ENCODE measurements at regions not wholly inside any gene's neighbourhood (a gene's known extent, or its start where the extent isn't known, plus 50 kb on each side); places are given as distances from the start of the nearest gene placed in this dataset.

DNA sequence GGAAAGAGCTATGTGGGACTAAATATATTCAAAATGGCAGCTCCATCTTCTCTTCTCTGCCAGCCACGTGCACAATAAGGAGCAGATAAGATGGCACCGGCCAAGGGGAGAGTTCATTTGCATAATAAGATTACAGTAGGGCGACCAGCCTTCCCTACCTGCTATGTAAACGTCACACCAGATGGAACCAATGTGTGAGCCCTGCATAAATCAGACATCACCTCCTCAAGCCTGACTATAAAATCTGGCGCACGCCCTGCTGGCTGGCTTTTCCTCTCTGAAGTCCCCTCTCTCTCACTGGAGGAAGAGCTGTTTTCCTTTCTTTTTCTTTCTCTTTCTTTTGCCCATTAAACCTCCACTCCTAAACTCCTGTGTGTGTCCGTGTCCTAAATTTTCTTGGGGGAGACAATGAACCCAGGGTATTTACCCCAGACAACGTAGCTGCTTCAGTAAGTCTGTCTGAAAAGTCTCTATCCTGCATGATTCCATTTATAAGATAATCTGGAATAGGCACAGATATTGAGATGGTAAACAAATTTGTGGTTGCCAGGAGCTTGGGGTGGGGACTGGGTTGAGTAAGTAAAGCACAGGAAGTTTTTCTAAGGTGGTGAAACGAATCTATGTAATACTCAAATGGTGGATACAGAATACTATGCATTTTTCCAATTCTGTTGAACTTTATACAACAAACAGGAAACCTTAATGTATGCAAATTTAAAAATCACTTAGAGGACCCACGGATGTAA, 670.0 kb upstream of the KIRREL3 start:
- DNase-seq (ENCODE audit: low read depth in 3 of 3, low spot score in 1 of 3) = no peak

DNA sequence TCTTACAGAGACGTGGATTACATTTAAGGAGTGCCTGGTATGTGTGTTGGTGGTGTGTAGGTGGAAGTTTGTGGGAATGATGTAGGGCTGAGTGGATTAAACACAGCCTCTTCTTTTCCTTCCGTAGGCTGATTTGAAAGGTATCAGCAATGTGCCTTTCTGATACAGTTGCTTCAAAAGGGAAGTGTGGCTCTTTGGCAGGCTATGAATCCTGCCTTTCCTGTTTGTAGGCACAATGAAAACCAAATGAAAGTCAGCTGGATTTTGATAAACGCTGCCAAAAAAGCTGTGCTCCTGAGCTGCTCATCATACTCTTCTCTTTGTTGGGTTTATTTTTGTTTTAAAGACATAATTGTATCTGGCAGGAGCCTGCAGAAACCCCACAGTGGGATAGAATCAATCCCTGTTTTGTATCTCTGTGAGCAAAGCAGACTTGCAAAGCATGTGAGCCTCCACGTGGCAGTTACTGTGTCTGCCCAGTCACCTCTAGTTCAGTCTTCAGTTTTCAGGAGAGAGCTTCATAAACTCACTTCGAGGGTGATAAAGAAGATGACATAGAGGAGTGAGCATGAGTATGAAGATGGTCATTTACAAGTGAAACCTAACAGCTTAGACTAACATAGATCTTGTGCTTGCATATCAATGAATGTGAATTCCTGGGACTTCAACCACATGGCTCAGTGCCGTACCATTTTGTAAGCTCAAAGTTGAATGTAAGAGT, 655.7 kb upstream of the KIRREL3 start:
- DNase-seq (ENCODE audit: low read depth in 3 of 3, low spot score in 1 of 3) = no peak

GRCh38 chr11:127653076-127653475, 652.5 kb upstream of the KIRREL3 start:
- no peak for DNase-seq (ENCODE audit: low read depth in 3 of 3, low spot score in 1 of 3)

DNA sequence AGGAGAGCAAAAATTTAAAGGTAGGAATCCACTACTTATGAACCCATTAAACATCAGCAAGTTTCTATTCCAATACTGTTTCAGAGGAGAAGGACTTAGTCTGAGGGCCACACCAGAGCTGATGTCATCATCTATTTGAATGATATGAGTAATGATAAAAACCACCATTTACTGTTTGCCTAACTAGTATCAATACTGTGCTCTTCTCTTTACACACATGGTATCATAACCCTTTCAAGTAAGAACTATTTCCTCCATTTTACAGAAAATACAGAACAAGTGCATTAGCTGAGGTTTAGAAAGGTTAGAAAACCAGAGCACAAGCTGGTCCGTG, 651.3 kb upstream of the KIRREL3 start:
- no peak for DNase-seq (ENCODE audit: low read depth in 3 of 3, low spot score in 1 of 3)

DNA sequence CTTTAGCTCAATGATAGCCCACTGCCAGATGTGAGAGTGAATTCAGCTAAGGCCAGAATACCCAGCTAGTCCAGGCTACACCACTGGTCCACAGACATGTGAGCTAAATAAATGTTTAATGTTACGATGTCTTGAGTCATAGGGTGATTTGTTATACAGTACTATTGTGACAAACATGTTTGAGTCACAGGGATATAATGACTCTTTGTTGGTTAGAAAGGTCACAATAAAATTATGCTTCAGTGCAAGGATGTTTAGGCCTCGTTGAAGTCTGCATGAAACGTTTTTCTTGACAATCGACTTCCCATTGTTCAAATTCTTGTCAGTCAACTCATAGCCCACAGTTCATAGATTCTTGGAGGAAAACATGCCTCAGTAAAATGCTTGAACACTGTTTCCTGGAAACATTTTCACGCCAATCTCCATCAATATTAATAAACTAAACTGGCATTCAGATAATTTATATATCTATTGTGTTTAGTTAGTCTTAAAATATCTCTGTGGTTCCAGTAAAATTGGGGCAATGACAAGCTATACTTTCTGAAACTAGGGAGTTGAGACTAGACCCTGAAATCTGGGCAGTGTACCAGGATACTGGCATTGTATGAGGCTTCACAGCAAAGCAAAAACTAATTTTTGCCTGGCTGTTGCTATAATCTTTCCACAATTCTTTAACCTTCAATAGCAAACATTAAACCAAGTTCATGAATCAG, 650.8 kb upstream of the KIRREL3 start:
- DNase-seq (ENCODE audit: low read depth in 3 of 3, low spot score in 1 of 3) = no peak

DNA sequence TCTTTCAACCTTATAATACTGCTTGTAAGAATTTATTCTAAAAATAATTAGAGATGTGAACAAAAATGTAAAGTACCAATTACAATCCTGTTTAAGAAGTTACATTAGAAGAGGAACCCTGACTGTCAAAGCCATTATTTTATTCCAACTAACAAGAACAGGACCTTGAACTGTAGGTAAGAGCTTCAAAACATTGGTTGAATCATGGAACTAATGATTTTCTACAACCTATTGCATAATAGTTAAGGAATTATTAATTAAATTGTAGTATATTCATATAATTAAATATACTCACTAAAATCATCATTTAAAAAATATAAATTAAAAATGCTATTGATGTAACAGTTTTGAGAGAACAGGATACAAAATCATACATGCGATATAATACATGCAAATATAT, 649.4 kb upstream of the KIRREL3 start:
- DNase-seq (ENCODE audit: low read depth in 3 of 3, low spot score in 1 of 3) = no peak

DNA sequence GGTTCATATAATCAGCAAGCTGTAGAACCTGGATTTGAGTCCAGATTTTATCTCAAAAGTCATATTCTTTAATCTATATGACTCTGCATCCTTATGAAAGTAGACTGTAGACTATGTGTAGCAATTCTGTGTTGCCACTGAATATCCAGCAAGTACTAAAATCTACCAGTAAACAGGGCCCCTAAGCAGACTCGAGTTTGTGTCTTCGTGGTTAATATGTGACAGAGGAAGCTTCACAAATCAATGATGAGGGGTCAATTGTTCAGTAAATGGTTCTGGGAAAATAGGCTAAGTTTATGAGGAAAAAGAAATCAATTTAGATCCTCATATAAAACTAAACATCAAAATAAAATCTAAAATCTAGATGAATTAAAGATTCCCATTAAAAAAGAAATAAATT, 648.5 kb upstream of the KIRREL3 start:
- no peak for DNase-seq (ENCODE audit: low read depth in 3 of 3, low spot score in 1 of 3)

DNA sequence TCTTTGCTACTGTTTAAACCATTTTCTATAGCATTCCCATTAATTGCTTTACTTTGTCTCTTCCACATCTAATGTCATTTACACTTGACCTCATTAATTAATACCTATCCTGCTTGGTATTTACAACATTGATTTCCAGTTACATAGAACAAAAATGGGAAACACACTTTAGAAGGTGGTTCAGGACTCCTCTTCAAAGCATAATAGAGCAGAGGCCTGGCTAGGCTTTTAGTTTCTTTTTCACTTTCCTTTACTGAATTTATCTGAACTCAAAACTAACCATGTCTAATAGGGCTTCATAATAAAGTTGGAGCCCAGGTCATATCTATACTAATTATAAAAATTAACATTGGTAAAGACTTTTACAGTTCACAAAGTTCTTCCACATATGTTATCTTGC, 648.0 kb upstream of the KIRREL3 start:
- no peak for DNase-seq (ENCODE audit: low read depth in 3 of 3, low spot score in 1 of 3)

DNA sequence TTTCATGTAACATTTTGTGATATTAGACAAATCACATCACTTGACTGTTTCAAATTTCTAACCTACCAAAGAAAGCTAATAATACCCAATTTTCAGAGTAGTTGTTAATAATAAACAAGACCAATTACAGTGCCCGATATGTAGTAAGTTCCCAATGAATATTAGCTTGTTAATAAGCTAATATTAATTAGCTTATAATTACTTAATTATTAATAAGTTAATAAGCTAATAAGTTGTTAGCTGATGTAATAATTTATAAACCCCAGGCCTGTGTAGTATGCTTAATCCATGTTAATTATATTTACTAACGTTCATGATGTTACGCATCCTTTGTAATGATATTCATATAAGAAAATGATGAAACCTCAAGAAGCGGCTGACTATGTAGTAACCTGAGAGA, 643.8 kb upstream of the KIRREL3 start:
- DNase-seq (ENCODE audit: low read depth in 3 of 3, low spot score in 1 of 3) = no peak

GRCh38 chr11:127643268-127644058, 642.9 kb upstream of the KIRREL3 start:
- DNase-seq (ENCODE audit: low read depth in 3 of 3, low spot score in 1 of 3) = no peak

- DNase-seq (ENCODE audit: low read depth in 3 of 3, low spot score in 1 of 3) = no peak
Observed at GRCh38 chr11:127640561-127641451, 640.2 kb upstream of the KIRREL3 start.

DNA sequence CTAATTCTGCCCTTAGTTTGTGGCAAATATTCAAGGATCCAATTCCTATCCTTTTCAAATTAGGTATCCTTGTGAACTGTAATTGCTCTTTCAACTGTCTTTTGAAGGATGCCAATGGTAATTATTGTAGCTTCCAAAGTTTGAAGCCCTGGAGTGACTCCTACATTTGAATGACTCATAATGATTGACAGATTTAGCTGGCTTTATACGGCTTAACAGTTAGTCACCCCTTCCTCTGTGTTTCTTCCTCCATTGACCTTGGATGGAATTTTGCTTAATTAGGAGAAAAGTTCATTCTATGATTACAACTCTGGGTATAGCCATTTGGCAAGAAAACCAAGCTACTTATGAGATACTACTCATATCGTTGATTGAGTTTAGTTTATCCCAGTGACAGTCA, 639.3 kb upstream of the KIRREL3 start:
- DNase-seq (ENCODE audit: low read depth in 3 of 3, low spot score in 1 of 3) = no peak

DNA sequence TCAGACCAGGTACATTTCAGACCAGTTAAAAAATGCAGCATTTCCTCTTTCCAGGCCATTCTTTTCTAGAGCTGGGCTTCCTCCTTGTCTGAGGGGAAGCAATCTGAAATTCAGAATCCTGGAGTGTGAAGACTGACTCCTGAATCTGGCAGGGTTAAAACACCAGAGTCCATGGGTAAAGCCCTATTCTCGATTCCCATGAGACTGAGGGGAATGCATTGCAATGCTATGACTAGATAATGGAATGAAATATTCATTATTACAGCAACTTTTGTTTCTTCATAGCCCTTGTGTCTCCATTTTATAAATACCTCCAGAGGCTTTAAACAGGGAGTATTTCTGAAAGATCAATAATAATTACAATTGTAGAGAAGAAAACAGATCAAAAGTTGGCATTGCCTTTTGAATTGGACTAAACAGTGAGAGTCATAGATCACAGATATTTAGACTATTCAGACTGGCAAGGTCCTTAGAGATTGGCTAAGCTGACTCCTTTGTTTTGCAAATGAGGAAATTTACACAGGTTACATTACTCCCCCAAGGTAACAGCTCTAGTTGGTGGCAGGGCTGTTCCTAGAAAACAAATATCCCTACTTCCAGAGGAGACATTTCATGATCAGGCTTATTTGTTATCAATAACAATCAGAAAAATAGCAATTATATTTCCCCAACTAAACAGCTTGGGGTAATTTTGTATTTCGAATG, 632.6 kb upstream of the KIRREL3 start:
- no peak for DNase-seq (ENCODE audit: low read depth in 3 of 3, low spot score in 1 of 3)

DNA sequence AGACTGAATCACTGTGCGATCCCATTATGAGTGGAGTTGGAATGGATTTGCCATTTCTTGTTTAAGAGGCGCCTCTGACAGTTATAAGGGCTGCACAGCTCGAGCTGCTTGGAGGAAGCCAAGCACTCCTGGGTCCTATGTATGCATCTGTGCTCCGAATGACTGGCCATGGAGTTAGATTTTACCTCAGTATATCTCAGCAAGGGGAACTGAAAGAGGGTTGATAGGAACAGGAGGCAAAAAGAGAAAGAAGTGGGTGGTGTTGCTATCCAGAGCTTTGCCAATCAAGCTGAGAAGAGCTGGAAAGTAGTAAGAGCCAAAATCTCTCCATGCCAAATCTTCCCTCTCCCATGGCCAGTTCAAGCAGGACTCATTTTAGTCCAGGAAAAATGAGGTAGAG, 632.0 kb upstream of the KIRREL3 start:
- no peak for DNase-seq (ENCODE audit: low read depth in 3 of 3, low spot score in 1 of 3)

DNA sequence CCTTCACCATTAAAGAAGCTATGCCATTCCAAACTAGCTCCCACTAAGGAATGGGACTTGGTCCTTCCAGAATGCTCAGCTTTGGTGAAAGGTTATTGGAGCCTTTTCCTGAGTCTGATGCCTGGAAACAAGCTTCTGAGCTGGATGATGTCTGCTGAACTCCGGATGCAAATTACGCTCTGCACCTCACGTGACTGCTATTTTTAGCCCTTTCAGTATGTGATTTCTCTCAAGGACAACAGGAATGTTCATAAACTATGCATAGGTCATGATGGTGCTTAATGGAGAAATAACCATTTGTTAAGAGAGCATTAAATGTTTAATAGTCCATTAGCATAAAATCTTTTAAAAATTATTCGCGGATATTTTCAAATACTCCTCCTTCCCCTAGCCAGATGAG, 631.4 kb upstream of the KIRREL3 start:
- DNase-seq (ENCODE audit: low read depth in 3 of 3, low spot score in 1 of 3) = no peak

DNA sequence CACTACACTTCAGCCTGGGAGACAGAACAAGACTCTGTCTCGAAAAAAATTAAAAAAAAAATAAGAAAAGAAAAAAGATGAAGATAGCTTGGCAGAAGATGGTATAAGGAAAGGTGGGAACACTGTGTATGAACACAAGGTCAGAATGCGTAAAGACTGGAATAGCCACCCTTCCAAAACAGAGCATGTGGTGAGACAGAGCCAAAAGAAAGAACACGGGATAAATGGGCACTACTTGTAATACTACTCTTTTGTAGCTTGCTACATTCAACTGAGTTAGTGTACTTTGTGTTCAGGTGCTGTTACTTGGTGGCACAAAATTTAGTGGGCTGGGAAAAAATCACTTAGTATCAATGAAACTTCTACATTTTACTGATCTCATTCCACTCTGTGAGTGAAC, 628.6 kb upstream of the KIRREL3 start:
- DNase-seq (ENCODE audit: low read depth in 3 of 3, low spot score in 1 of 3) = no peak

- DNase-seq (ENCODE audit: low read depth in 3 of 3, low spot score in 1 of 3) = no peak
Observed at GRCh38 chr11:127628458-127628785, 627.9 kb upstream of the KIRREL3 start.

DNA sequence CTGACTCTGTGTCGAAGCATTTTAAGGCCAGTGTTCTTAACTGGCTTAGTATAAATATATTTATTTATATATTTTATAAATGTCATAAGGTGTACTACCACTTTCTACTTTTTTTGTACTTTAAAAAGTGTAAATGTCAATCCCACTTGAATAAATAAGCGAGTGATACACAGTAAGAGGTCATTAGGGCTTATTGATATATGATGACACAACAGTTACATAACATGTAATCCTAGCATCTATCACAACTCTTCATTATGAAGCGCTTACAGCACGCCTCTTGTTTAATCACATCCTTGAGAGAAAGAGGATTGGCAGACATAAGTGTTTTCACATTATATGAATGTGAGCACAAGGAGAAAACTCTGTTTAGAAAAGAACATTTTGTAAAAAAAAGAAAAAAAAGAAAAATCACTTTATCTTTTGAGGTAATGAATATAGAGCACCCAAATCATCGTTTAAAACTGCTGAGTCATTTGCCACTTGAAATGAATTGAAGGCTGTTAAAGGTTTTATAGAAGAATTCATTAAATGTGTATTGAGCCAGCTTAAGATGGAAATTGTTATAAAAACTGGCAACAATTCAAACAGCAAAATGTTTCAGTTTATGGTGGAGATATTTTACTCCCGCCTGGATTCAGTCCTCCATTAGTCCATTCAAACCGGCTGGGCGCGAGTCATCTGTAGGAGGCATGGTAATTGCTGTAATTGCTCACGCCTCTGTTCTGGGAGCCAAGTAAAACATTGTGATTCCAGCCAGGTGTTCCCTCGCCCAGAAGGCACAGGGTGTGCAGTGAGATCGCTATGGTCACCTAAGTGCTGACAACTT, 627.3 kb upstream of the KIRREL3 start:
- DNase-seq (ENCODE audit: low read depth in 3 of 3, low spot score in 1 of 3) = no peak

DNA sequence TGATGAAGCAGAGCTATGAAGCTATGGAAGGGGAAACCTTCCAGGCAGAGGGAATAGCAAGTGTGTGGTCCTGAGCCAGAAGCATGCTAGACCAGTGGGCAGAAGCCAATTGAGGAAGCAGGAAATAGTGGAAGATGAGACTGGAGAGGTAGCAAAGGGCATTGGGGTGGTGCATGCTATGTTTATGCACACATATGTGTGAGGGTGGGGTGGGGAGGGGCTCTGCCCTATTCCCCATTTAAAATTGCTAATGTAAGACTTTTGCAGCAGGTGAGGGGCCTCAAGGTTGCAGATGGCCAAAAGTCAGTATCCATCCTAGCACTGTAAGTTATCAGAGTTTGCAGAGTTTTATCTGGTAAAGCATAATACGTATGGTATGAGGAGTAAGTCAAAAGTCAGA, 626.6 kb upstream of the KIRREL3 start:
- no peak for DNase-seq (ENCODE audit: low read depth in 3 of 3, low spot score in 1 of 3)

All from stimulated activated CD4-positive, alpha-beta T cell treated with anti-CD3 and anti-CD28 coated beads, TNF-alpha, amount 100 ng/mL, for 1 hour (primary cell).